ENCODE measurements at regions not wholly inside any gene's neighbourhood (a gene's known extent, or its start where the extent isn't known, plus 50 kb on each side); places are given as distances from the start of the nearest gene placed in this dataset.

GRCh38 chr6:105954148-105954547 is 132.0 kb upstream of the PRDM1 start:
- H3K9me3 ChIP-seq (ENCODE audit: severe bottlenecking): no peaks in the 10 kb centered on the region
- TF ChIP-seq CTCF (IDR thresholded peaks at IDR 0.05; ENCODE audit: poor library complexity, severe bottlenecking): no peak
- H3K4me1 ChIP-seq (ENCODE audit: insufficient read depth, poor library complexity, severe bottlenecking): no peaks in the 10 kb centered on the region
- no peak overlapping the region for H3K27ac ChIP-seq (ENCODE audit: poor library complexity, severe bottlenecking)
- ATAC-seq (ENCODE audit: low read depth) (no peak), DNase-seq (ENCODE audit: low spot score) (no peak)
- no peaks in the 10 kb centered on the region for H3K27me3 ChIP-seq (ENCODE audit: insufficient read depth, poor library complexity, severe bottlenecking)
- H3K36me3 ChIP-seq (ENCODE audit: low read depth): no peaks in the 10 kb centered on the region
- H3K4me3 ChIP-seq (ENCODE audit: severe bottlenecking): no peak overlapping the region

GRCh38 chr6:105952772-105953690 is 133.1 kb upstream of the PRDM1 start:
- ATAC-seq (ENCODE audit: low read depth) (no peak), DNase-seq (ENCODE audit: low spot score) (no peak)

GRCh38 chr6:105952326-105952725 is 133.8 kb upstream of the PRDM1 start:
- H3K4me3 ChIP-seq (ENCODE audit: severe bottlenecking): no peak overlapping the region
- ATAC-seq (ENCODE audit: low read depth) (no peak), DNase-seq (ENCODE audit: low spot score) (no peak)
- H3K4me1 ChIP-seq (ENCODE audit: insufficient read depth, poor library complexity, severe bottlenecking): no peaks in the 10 kb centered on the region
- H3K27me3 ChIP-seq (ENCODE audit: insufficient read depth, poor library complexity, severe bottlenecking): no peaks in the 10 kb centered on the region
- no peak for TF ChIP-seq CTCF (IDR thresholded peaks at IDR 0.05; ENCODE audit: poor library complexity, severe bottlenecking)
- no peaks in the 10 kb centered on the region for H3K9me3 ChIP-seq (ENCODE audit: severe bottlenecking)
- H3K36me3 ChIP-seq (ENCODE audit: low read depth): no peaks in the 10 kb centered on the region
- no peak overlapping the region for H3K27ac ChIP-seq (ENCODE audit: poor library complexity, severe bottlenecking)

More at GRCh38 chr6:105952772-105953690, 133.1 kb upstream of the PRDM1 start:
- H3K36me3 ChIP-seq (ENCODE audit: low read depth): no peaks in the 10 kb centered on the region
- H3K4me1 ChIP-seq (ENCODE audit: insufficient read depth, poor library complexity, severe bottlenecking): no peaks in the 10 kb centered on the region
- no peak for TF ChIP-seq CTCF (IDR thresholded peaks at IDR 0.05; ENCODE audit: poor library complexity, severe bottlenecking)
- H3K27ac ChIP-seq (ENCODE audit: poor library complexity, severe bottlenecking): no peak overlapping the region
- H3K27me3 ChIP-seq (ENCODE audit: insufficient read depth, poor library complexity, severe bottlenecking): no peaks in the 10 kb centered on the region
- no peaks in the 10 kb centered on the region for H3K9me3 ChIP-seq (ENCODE audit: severe bottlenecking)
- no peak overlapping the region for H3K4me3 ChIP-seq (ENCODE audit: severe bottlenecking)

GRCh38 chr6:105951322-105951721 is 134.8 kb upstream of the PRDM1 start:
- no peaks in the 10 kb centered on the region for H3K36me3 ChIP-seq (ENCODE audit: low read depth)
- H3K4me1 ChIP-seq (ENCODE audit: insufficient read depth, poor library complexity, severe bottlenecking): no peaks in the 10 kb centered on the region

More at GRCh38 chr6:105951322-105951721, 134.8 kb upstream of the PRDM1 start:
- H3K4me3 ChIP-seq (ENCODE audit: severe bottlenecking): no peak overlapping the region
- no peak for TF ChIP-seq CTCF (IDR thresholded peaks at IDR 0.05; ENCODE audit: poor library complexity, severe bottlenecking)
- H3K27me3 ChIP-seq (ENCODE audit: insufficient read depth, poor library complexity, severe bottlenecking): no peaks in the 10 kb centered on the region
- no peak for ATAC-seq (ENCODE audit: low read depth)
- no peak for DNase-seq (ENCODE audit: low spot score)
- no peak overlapping the region for H3K27ac ChIP-seq (ENCODE audit: poor library complexity, severe bottlenecking)
- H3K9me3 ChIP-seq (ENCODE audit: severe bottlenecking): no peaks in the 10 kb centered on the region

All from RWPE2 (cell line).